SK-N-SH (cell line): ENCODE measurements at regions not wholly inside any gene's neighbourhood (a gene's known extent, or its start where the extent isn't known, plus 50 kb on each side); places are given as distances from the start of the nearest gene placed in this dataset.

Source experiments
- CTCF ChIP-seq: fragments of 200-600 bp; sonication (generic); IDR thresholded peaks from 2 replicates; pipeline ENCODE4 v1.6.1; 2017; ENCODE audit warnings: antibody characterized with exemption, mild to moderate bottlenecking, moderate library complexity
- ELF1 ChIP-seq: IDR thresholded peaks from 2 replicates; pipeline ENCODE4 v1.4.0; 2012
- EP300 ChIP-seq, 2 experiments: IDR thresholded peaks; 2 replicates each; pipeline versions ENCODE4 v1.4.0 to v1.6.1; 2012; ENCODE audit warnings: borderline replicate concordance in 1 of 2, low read depth in 1 of 2, low read length in 1 of 2
- EZH2phosphoT487 ChIP-seq: fragments of 200-600 bp; sonication (generic); IDR thresholded peaks from 2 replicates; pipeline ENCODE4 v1.6.1; 2017; ENCODE audit warnings: low read depth, mixed run types, mild to moderate bottlenecking, antibody characterized with exemption, moderate library complexity, borderline replicate concordance
- FOSL2 ChIP-seq: IDR thresholded peaks from 2 replicates; pipeline ENCODE4 v1.4.0; 2012; ENCODE audit warnings: low read depth, mild to moderate bottlenecking, moderate library complexity, borderline replicate concordance
- GABPA ChIP-seq: IDR thresholded peaks from 2 replicates; pipeline ENCODE4 v1.4.0; 2012; ENCODE audit warnings: low read depth, mild to moderate bottlenecking
- IRF3 ChIP-seq: fragments of 150-350 bp; IDR thresholded peaks from 2 replicates; pipeline ENCODE4 v1.6.1; 2016; ENCODE audit warnings: mild to moderate bottlenecking, low read depth, low read length
- MXI1 ChIP-seq: IDR thresholded peaks from 2 replicates; pipeline ENCODE4 v1.6.1; 2012; ENCODE audit warnings: mild to moderate bottlenecking, low read depth, low read length, improper control_type of control experiment
- PBX3 ChIP-seq: IDR thresholded peaks from 2 replicates; pipeline ENCODE4; 2012
- POLR2AphosphoS5 ChIP-seq: IDR thresholded peaks from 2 replicates; pipeline ENCODE4 v1.6.1; 2012; ENCODE audit warnings: low read depth, low read length
- REST ChIP-seq: IDR thresholded peaks from 2 replicates; pipeline ENCODE4 v1.6.1; 2012; ENCODE audit warnings: mild to moderate bottlenecking, low read depth, low read length, moderate library complexity
- TAF1 ChIP-seq: IDR thresholded peaks from 2 replicates; pipeline ENCODE4 v1.6.1; 2012; ENCODE audit warnings: low read depth, mild to moderate bottlenecking, low read length, moderate library complexity, borderline replicate concordance
- USF2 ChIP-seq: fragments of 150-350 bp; IDR thresholded peaks from 2 replicates; pipeline ENCODE4 v1.6.1; 2017; ENCODE audit warnings: antibody characterized with exemption, low read length, low read depth, borderline replicate concordance
- ZBTB33 ChIP-seq: IDR thresholded peaks from 2 replicates; pipeline ENCODE4 v1.4.0; 2012; ENCODE audit warnings: low read depth, borderline replicate concordance

- TF ChIP-seq PBX3 (no peak), CTCF (no peak), POLR2AphosphoS5 (no peak), ELF1 (no peak), ZBTB33 (no peak), GABPA (no peak), REST (no peak), EP300 (IDR thresholded peaks at IDR 0.05; ENCODE audit: borderline replicate concordance in 1 of 2, low read depth in 1 of 2, low read length in 1 of 2) (no peak), USF2 (no peak), MXI1 (no peak), FOSL2 (no peak), EZH2phosphoT487 (no peak), IRF3 (no peak), TAF1 (no peak)
Observed at GRCh38 chr2:58543442-58543841, 302.3 kb upstream of the FANCL start.
